GM23248 (cell line): ENCODE measurements at regions not wholly inside any gene's neighbourhood (a gene's known extent, or its start where the extent isn't known, plus 50 kb on each side); places are given as distances from the start of the nearest gene placed in this dataset.

Experiments used
- EZH2 ChIP-seq: fragments of 200-600 bp; sonication (generic); IDR thresholded peaks from 2 replicates; pipeline ENCODE4 v1.6.1; 2018; ENCODE audit warnings: antibody characterized with exemption, mild to moderate bottlenecking; ENCODE audit not compliant: insufficient read depth, poor library complexity, severe bottlenecking
- EZH2phosphoT487 ChIP-seq: fragments of 200-600 bp; sonication (generic); IDR thresholded peaks from 2 replicates; pipeline ENCODE4 v1.6.1; 2018; ENCODE audit warnings: antibody characterized with exemption, moderate library complexity, mild to moderate bottlenecking, low read depth; ENCODE audit not compliant: insufficient read depth

- TF ChIP-seq EZH2phosphoT487 = no peak
- no peak for TF ChIP-seq EZH2
Measured at GRCh38 chr6:105977934-105978504, 108.1 kb upstream of the PRDM1 start.
